HG02884 (cell line): ENCODE measurements at regions not wholly inside any gene's neighbourhood (a gene's known extent, or its start where the extent isn't known, plus 50 kb on each side); places are given as distances from the start of the nearest gene placed in this dataset.
"Not testable (repeated sequence)": the region's sequence is repeated elsewhere in the genome, so short reads cannot be mapped to it uniquely, and the experiment has no call there.

Experiments used
- ATAC-seq: cut with Tn5 transposase; IDR thresholded peaks from one replicate; pipeline ENCODE4 v1.9.1; 2021; ENCODE audit warnings: mild to moderate bottlenecking, moderate library complexity; ENCODE audit not compliant: unreplicated experiment

GRCh38 chr1:163970699-163971098 lies 588.3 kb upstream of the PBX1 start:
- ATAC-seq: no peak

GRCh38 chr1:163973586-163973985 lies 585.4 kb upstream of the PBX1 start:
- ATAC-seq: no peak

DNA sequence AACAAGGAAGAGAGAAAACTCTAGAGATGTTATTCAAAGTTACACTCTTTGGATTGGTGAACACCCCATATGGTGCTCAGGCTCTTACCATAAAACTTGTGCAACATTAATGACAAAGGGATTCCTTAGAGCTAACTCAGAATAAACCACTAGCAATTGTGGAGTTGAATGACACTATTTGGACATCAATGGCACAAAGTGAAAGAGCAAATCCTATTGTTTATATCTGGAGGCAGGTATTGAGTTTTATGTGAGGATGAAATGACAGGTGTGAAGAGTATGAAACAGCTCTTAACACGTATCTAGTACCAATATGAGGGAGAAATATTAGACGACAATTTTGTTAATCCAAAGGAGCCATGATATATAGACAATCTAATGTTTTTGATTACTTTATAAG lies 584.9 kb upstream of the PBX1 start:
- no peak for ATAC-seq

GRCh38 chr1:163980394-163980793 lies 578.6 kb upstream of the PBX1 start:
- ATAC-seq: no peak

GRCh38 chr1:163981500-163982030 lies 577.4 kb upstream of the PBX1 start:
- ATAC-seq: no peak

- no peak for ATAC-seq
Measured at GRCh38 chr1:163983097-163983496, 575.9 kb upstream of the PBX1 start.

GRCh38 chr1:163985700-163986099 lies 573.3 kb upstream of the PBX1 start:
- no peak for ATAC-seq

DNA sequence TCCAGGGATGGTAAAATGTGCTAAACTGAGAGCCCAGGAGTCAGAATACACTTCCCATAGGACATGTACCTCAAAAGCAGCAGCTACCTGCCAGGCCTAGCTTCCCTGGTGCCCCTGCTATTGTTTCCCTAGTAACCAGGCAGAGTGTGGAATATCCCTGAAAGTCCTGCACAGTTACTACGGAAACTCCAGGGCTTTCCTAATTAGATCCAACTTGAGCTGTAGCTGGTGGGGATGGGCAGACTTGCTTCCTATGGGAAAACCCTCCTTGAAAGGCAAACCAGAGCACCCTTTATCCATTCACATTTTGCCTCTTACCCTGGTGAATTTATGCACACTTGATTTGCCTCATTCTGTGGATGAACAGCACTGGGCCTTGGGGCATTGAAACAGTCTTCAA lies 559.9 kb upstream of the PBX1 start:
- no peak for ATAC-seq

- ATAC-seq: not testable (repeated sequence)
Measured at GRCh38 chr1:164006186-164006585, 552.8 kb upstream of the PBX1 start.

GRCh38 chr1:164006621-164007020 lies 552.4 kb upstream of the PBX1 start:
- no peak for ATAC-seq

DNA sequence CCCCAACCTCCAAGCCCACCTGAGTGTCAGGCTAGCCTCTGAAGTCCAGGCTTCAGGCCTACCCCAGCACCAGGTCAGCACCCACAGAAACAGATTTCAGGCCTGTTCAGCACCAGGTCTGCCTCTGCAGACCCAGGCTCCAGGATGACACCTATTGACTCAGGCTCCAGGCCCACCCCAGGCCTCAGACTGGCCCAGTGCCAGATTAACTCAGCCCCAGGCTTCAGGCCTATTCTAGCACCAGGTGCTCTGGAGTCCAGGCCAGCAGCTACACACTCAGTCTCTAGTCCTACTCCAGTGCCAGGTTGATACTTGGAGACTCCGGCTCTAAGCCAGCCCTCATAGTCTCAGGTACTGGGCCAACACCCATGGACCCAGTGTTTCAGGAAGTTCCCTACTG lies 541.7 kb upstream of the PBX1 start:
- no peak for ATAC-seq

- ATAC-seq: no peak
Measured at GRCh38 chr1:164020391-164020790, 538.6 kb upstream of the PBX1 start.

DNA sequence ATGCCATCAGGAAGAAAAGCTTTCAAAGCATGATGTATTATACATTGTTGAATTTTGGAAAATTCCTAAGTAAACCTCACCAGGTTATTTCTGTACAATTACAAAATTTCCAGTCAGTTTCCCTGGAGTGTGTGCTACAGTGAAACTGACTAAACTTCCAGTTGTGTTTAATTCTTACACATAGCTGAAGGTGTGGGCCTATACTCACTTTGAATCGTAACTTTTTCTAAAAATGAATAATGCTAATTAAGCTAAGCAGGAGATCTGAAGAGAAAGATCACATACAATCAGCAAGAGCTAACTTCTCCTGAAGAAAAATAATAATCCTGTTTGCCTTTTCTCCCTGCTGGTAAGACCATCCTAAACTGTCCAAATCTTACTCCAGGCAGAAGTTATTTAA lies 537.2 kb upstream of the PBX1 start:
- ATAC-seq: no peak

- ATAC-seq: no peak
Measured at GRCh38 chr1:164033782-164034181, 525.2 kb upstream of the PBX1 start.

- ATAC-seq: no peak
Measured at GRCh38 chr1:164040754-164041153, 518.2 kb upstream of the PBX1 start.

- no peak for ATAC-seq
Measured at GRCh38 chr1:164051782-164052181, 507.2 kb upstream of the PBX1 start.

GRCh38 chr1:164054331-164054730 lies 504.7 kb upstream of the PBX1 start:
- no peak for ATAC-seq

GRCh38 chr1:164058198-164058597 lies 500.8 kb upstream of the PBX1 start:
- ATAC-seq: no peak

GRCh38 chr1:164061528-164061927 lies 497.5 kb upstream of the PBX1 start:
- ATAC-seq: no peak

DNA sequence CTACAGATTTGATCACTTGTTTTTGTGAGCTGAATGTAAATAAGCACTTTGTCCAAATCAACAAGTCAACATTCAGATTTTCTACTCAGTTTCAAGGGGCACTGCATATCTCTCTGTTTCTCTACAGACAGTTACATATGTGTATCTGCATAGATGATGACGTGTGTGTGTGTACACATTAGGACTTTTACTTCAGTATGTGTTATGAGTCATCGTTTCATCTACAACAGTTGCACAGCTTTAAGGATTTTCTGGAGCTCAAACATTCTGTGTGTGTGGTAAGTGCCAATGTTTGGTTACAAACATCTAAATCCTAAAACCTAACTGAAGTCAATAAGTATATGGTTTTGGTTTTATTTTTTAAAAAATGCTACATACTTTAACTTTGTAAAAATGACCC lies 494.5 kb upstream of the PBX1 start:
- no peak for ATAC-seq

GRCh38 chr1:164071288-164071687 lies 487.7 kb upstream of the PBX1 start:
- no peak for ATAC-seq

DNA sequence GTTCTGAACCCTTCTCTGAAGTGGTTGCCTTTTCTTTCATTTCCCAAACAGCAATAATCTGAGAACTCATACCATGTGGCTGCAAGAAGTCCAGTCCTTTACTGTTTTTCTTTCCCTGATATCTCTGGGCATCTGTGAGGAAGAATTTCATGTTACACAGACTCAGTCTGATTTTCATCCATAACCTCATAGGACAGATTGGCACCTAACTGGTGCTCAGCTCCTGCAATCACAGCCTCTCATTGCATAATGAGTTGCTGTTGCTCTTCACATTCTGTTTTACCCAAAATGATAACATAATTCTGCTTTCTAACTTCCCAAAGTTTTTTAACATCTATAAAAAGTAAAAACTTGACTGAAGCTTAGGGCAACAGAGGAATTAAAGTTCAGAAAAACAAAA lies 472.2 kb upstream of the PBX1 start:
- ATAC-seq: no peak

GRCh38 chr1:164087906-164088453 lies 471.0 kb upstream of the PBX1 start:
- ATAC-seq: no peak
